ENCODE measurements at regions not wholly inside any gene's neighbourhood (a gene's known extent, or its start where the extent isn't known, plus 50 kb on each side); places are given as distances from the start of the nearest gene placed in this dataset.

DNA sequence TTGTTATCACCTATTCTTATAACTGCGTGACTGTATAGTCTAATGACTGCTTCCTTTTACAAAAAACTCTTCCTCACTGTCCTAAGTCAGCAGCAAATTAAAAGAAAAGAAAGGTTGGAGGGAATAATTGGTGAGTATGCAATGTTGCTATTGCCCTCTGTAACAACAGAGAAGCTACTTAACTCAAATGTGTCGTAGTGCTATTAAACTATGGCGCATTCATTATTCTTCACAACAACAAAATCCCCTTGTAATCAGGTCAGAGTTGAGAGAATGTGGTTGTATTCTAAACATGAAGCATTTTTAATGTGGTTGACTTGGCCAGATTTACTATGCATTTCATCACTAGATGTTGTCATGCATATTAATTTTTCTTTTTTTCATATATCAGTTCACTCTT lies 897.8 kb upstream of the PHF14 start:
- TF ChIP-seq, protein P1, sequence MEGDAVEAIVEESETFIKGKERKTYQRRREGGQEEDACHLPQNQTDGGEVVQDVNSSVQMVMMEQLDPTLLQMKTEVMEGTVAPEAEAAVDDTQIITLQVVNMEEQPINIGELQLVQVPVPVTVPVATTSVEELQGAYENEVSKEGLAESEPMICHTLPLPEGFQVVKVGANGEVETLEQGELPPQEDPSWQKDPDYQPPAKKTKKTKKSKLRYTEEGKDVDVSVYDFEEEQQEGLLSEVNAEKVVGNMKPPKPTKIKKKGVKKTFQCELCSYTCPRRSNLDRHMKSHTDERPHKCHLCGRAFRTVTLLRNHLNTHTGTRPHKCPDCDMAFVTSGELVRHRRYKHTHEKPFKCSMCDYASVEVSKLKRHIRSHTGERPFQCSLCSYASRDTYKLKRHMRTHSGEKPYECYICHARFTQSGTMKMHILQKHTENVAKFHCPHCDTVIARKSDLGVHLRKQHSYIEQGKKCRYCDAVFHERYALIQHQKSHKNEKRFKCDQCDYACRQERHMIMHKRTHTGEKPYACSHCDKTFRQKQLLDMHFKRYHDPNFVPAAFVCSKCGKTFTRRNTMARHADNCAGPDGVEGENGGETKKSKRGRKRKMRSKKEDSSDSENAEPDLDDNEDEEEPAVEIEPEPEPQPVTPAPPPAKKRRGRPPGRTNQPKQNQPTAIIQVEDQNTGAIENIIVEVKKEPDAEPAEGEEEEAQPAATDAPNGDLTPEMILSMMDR (IDR thresholded peaks at IDR 0.05), result no peak
- TF ChIP-seq POLR2AphosphoS5 (IDR thresholded peaks at IDR 0.05) (no peak), POLR2A (IDR thresholded peaks at IDR 0.05) (no peak)
